KMS-11 (cell line): ENCODE measurements at regions not wholly inside any gene's neighbourhood (a gene's known extent, or its start where the extent isn't known, plus 50 kb on each side); places are given as distances from the start of the nearest gene placed in this dataset.

ENCODE experiments used
- H2AFZ ChIP-seq: fragments of 200-600 bp; sonication (generic); 2 replicates; pipeline ENCODE4 v1.6.1; 2016; ENCODE audit warnings: antibody characterized with exemption, mixed run types, low read depth
- H3K27ac ChIP-seq: fragments of 200-600 bp; sonication (generic); 2 replicates; pipeline ENCODE4 v1.6.1; 2016; ENCODE audit warnings: mild to moderate bottlenecking, mixed run types
- H3K27me3 ChIP-seq: fragments of 200-600 bp; sonication (generic); 2 replicates; pipeline ENCODE4 v1.6.1; 2017; ENCODE audit warnings: mild to moderate bottlenecking, low read depth, mixed run types, moderate library complexity; ENCODE audit not compliant: insufficient read depth
- H3K36me3 ChIP-seq: fragments of 200-600 bp; sonication (generic); 2 replicates; pipeline ENCODE4 v1.6.1; 2017; ENCODE audit warnings: mild to moderate bottlenecking, mixed run types; ENCODE audit not compliant: insufficient read depth
- H3K4me1 ChIP-seq: fragments of 200-600 bp; sonication (generic); 2 replicates; pipeline ENCODE4 v1.6.1; 2016; ENCODE audit warnings: mild to moderate bottlenecking, low read depth, mixed run types; ENCODE audit not compliant: poor library complexity, severe bottlenecking
- H3K4me2 ChIP-seq: fragments of 200-600 bp; sonication (generic); 2 replicates; pipeline ENCODE4 v1.7.0; 2016; ENCODE audit warnings: mild to moderate bottlenecking, mixed run types
- H3K4me3 ChIP-seq: fragments of 200-600 bp; sonication (generic); IDR thresholded peaks from 2 replicates; pipeline ENCODE4 v1.6.1; 2017; ENCODE audit warnings: low read depth, low read length, mixed read lengths; ENCODE audit not compliant: insufficient read depth
- H3K79me2 ChIP-seq: fragments of 200-600 bp; sonication (generic); 2 replicates; pipeline ENCODE4 v1.6.1; 2016; ENCODE audit warnings: low read depth, mixed run types; ENCODE audit not compliant: insufficient read depth
- H3K9ac ChIP-seq: fragments of 200-600 bp; sonication (generic); 2 replicates; pipeline ENCODE4 v1.6.1; 2016; ENCODE audit warnings: mild to moderate bottlenecking, mixed run types
- H4K20me1 ChIP-seq: fragments of 200-600 bp; sonication (generic); 2 replicates; pipeline ENCODE4 v1.6.1; 2016; ENCODE audit warnings: mild to moderate bottlenecking, mixed run types; ENCODE audit not compliant: insufficient read depth
- CTCF ChIP-seq: fragments of 200-600 bp; sonication (generic); conservative IDR thresholded peaks from 2 replicates; pipeline ENCODE4 v1.6.1; 2017; ENCODE audit warnings: low read depth, mild to moderate bottlenecking, antibody characterized with exemption, low read length, moderate library complexity, mixed read lengths

GRCh38 chr3:20405231-20405630 lies 219.2 kb upstream of the SGO1 start:
- Histone ChIP-seq H4K20me1 (no peaks in the 10 kb centered on the region), H3K27me3 (no peaks in the 10 kb centered on the region), H3K27ac (no peak overlapping the region), H3K9ac (no peak overlapping the region), H3K36me3 (no peaks in the 10 kb centered on the region), H2AFZ (no peak overlapping the region), H3K4me1 (no peaks in the 10 kb centered on the region), H3K4me3 (no peak overlapping the region), H3K4me2 (no peak overlapping the region), H3K79me2 (no peaks in the 10 kb centered on the region)
- TF ChIP-seq CTCF, result no peak

- no peak overlapping the region for H3K4me2 ChIP-seq
- TF ChIP-seq CTCF, result no peak
- H3K36me3 ChIP-seq, result no peaks in the 10 kb centered on the region
These were observed 218.7 kb upstream of the SGO1 start for GRCh38 chr3:20404741-20405100.

GRCh38 chr3:20403986-20404740 lies 218.2 kb upstream of the SGO1 start:
- H3K4me2 ChIP-seq, result no peak overlapping the region
- H3K27me3 ChIP-seq, result no peaks in the 10 kb centered on the region
- no peak overlapping the region for H2AFZ ChIP-seq
- no peaks in the 10 kb centered on the region for H4K20me1 ChIP-seq
- no peak overlapping the region for H3K4me3 ChIP-seq
- H3K9ac ChIP-seq, result no peak overlapping the region
- H3K4me1 ChIP-seq, result no peaks in the 10 kb centered on the region
- H3K79me2 ChIP-seq, result no peaks in the 10 kb centered on the region
- no peaks in the 10 kb centered on the region for H3K36me3 ChIP-seq
- TF ChIP-seq CTCF, result no peak
- no peak overlapping the region for H3K27ac ChIP-seq

More at GRCh38 chr3:20404741-20405100, 218.7 kb upstream of the SGO1 start:
- Histone ChIP-seq H3K79me2 (no peaks in the 10 kb centered on the region), H3K27ac (no peak overlapping the region), H3K4me1 (no peaks in the 10 kb centered on the region), H4K20me1 (no peaks in the 10 kb centered on the region), H3K27me3 (no peaks in the 10 kb centered on the region), H3K4me3 (no peak overlapping the region), H2AFZ (no peak overlapping the region), H3K9ac (no peak overlapping the region)

GRCh38 chr3:20401253-20401652 lies 215.2 kb upstream of the SGO1 start:
- Histone ChIP-seq H3K4me1 (no peaks in the 10 kb centered on the region), H3K9ac (no peak overlapping the region), H4K20me1 (no peaks in the 10 kb centered on the region), H2AFZ (no peak overlapping the region), H3K4me2 (no peak overlapping the region), H3K4me3 (no peak overlapping the region), H3K79me2 (no peaks in the 10 kb centered on the region), H3K27me3 (no peaks in the 10 kb centered on the region), H3K27ac (no peak overlapping the region), H3K36me3 (no peaks in the 10 kb centered on the region)
- TF ChIP-seq CTCF, result no peak
